ENCODE measurements at regions not wholly inside any gene's neighbourhood (a gene's known extent, or its start where the extent isn't known, plus 50 kb on each side); places are given as distances from the start of the nearest gene placed in this dataset.
"Not testable (repeated sequence)": the region's sequence is repeated elsewhere in the genome, so short reads cannot be mapped to it uniquely, and the experiment has no call there.

- in situ Hi-C loops (cut with HindIII; ENCODE audit: low sequenced_read_pairs) = no loop called here
- no peak overlapping the region for H3K4me3 ChIP-seq (ENCODE audit: low read depth, low read length)
- TF ChIP-seq CTCF (IDR thresholded peaks at IDR 0.05; ENCODE audit: low read depth, low read length, missing control alignments) = no peak
- no peak for DNase-seq (ENCODE audit: low read depth)
Observed at GRCh38 chr15:34653992-34654391, 70.5 kb upstream of the GOLGA8B start.

- DNase-seq (ENCODE audit: low read depth); H3K4me3 ChIP-seq (ENCODE audit: low read depth, low read length); in situ Hi-C loops (cut with HindIII; ENCODE audit: low sequenced_read_pairs): not testable (repeated sequence)
Observed at GRCh38 chr15:34653326-34653725, 69.9 kb upstream of the GOLGA8B start.

- no peak for DNase-seq (ENCODE audit: low read depth)
- H3K4me3 ChIP-seq (ENCODE audit: low read depth, low read length) = no peak overlapping the region
- TF ChIP-seq CTCF (IDR thresholded peaks at IDR 0.05; ENCODE audit: low read depth, low read length, missing control alignments) = no peak
- in situ Hi-C loops (cut with HindIII; ENCODE audit: low sequenced_read_pairs) = no loop called here
Observed at GRCh38 chr15:34652726-34653033, 69.2 kb upstream of the GOLGA8B start.

GRCh38 chr15:34651997-34652725 lies 68.7 kb upstream of the GOLGA8B start:
- no peak for DNase-seq (ENCODE audit: low read depth)
- in situ Hi-C loops (cut with HindIII; ENCODE audit: low sequenced_read_pairs) = no loop called here
- no peak for TF ChIP-seq CTCF (IDR thresholded peaks at IDR 0.05; ENCODE audit: low read depth, low read length, missing control alignments)

GRCh38 chr15:34650177-34650576 lies 66.7 kb upstream of the GOLGA8B start:
- no peak for DNase-seq (ENCODE audit: low read depth)
- no peak for TF ChIP-seq CTCF (IDR thresholded peaks at IDR 0.05; ENCODE audit: low read depth, low read length, missing control alignments)
- in situ Hi-C loops (cut with HindIII; ENCODE audit: low sequenced_read_pairs) = no loop called here
- no peak overlapping the region for H3K4me3 ChIP-seq (ENCODE audit: low read depth, low read length)

More at GRCh38 chr15:34651997-34652725, 68.7 kb upstream of the GOLGA8B start:
- H3K4me3 ChIP-seq (ENCODE audit: low read depth, low read length) = no peak overlapping the region

GRCh38 chr15:34648294-34648631 lies 64.8 kb upstream of the GOLGA8B start:
- in situ Hi-C loops (cut with HindIII; ENCODE audit: low sequenced_read_pairs) = no loop called here
- DNase-seq (ENCODE audit: low read depth) = no peak
- TF ChIP-seq CTCF (IDR thresholded peaks at IDR 0.05; ENCODE audit: low read depth, low read length, missing control alignments) = no peak

GRCh38 chr15:34647569-34648293 lies 64.3 kb upstream of the GOLGA8B start:
- TF ChIP-seq CTCF (IDR thresholded peaks at IDR 0.05; ENCODE audit: low read depth, low read length, missing control alignments) = no peak
- H3K4me3 ChIP-seq (ENCODE audit: low read depth, low read length) = no peak overlapping the region
- in situ Hi-C loops (cut with HindIII; ENCODE audit: low sequenced_read_pairs) = no loop called here
- no peak for DNase-seq (ENCODE audit: low read depth)

More at GRCh38 chr15:34648294-34648631, 64.8 kb upstream of the GOLGA8B start:
- no peak overlapping the region for H3K4me3 ChIP-seq (ENCODE audit: low read depth, low read length)

Data from astrocyte of the cerebellum (primary cell).